Effector memory CD8-positive, alpha-beta T cell (primary cell): ENCODE measurements at regions not wholly inside any gene's neighbourhood (a gene's known extent, or its start where the extent isn't known, plus 50 kb on each side); places are given as distances from the start of the nearest gene placed in this dataset.
"Not testable (repeated sequence)": the region's sequence is repeated elsewhere in the genome, so short reads cannot be mapped to it uniquely, and the experiment has no call there.

Experiments used
- ATAC-seq: fragments of 150-1000 bp; cut with Tn5 transposase; replicated peaks from 2 replicates; pipeline ENCODE4 v1.10.0; 2021; ENCODE audit warnings: mild to moderate bottlenecking, moderate library complexity
- DNase-seq, 3 experiments: peaks; one replicate each; pipeline ENCODE4 v3.0.0; 2021
- H3K27ac Mint-ChIP-seq, 2 donors: one replicate each; pipeline ENCODE4 v1.8.0; 2022; ENCODE audit warnings: mild to moderate bottlenecking in 2 of 2, mixed read lengths in 2 of 2, moderate library complexity in 2 of 2
- H3K27me3 Mint-ChIP-seq, 2 donors: one replicate each; pipeline ENCODE4 v1.8.0; 2022; ENCODE audit warnings: mixed read lengths in 2 of 2
- H3K36me3 Mint-ChIP-seq: one replicate; pipeline ENCODE4 v1.8.0; 2022; ENCODE audit warnings: mild to moderate bottlenecking, moderate library complexity, mixed read lengths; ENCODE audit not compliant: insufficient read depth
- H3K4me1 Mint-ChIP-seq, 2 donors: one replicate each; pipeline ENCODE4 v1.8.0; 2022; ENCODE audit warnings: low read depth in 2 of 2, mixed read lengths in 2 of 2
- H3K4me3 Mint-ChIP-seq, 2 donors: one replicate each; pipeline ENCODE4 v1.8.0; 2022; ENCODE audit warnings: mild to moderate bottlenecking in 2 of 2, mixed read lengths in 2 of 2, moderate library complexity in 2 of 2
- H3K9me3 Mint-ChIP-seq, 2 donors: one replicate each; pipeline ENCODE4 v1.8.0; 2022; ENCODE audit warnings: mixed read lengths in 2 of 2

DNA sequence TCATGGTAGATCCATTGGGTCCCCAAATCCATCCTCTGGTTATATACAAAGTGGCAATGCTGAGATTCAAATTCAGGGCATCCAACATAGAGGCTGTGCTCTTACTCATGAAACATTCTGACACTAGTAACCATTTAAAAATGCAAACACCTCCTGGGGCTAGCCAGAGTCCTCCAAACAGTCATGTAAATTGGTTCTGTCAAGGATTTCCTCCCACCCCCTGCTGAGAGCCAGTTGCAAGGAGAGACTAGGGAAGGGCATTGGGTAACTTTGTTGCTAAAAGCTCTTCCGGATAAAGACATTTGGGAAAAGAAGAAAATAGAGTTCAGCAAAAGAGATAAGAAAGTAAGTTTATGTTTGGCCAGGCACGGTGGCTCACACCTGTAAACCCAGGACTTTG, 58.3 kb downstream of the ART5 start:
- not testable (repeated sequence) for H3K4me1 Mint-ChIP-seq, ATAC-seq, H3K4me3 Mint-ChIP-seq, DNase-seq, H3K9me3 Mint-ChIP-seq, H3K27ac Mint-ChIP-seq
- peaks cover 47 to 66% of the 10 kb centered on the region in 2 donors for H3K27me3 Mint-ChIP-seq
- H3K36me3 Mint-ChIP-seq, result peaks cover 11% of the 10 kb centered on the region

- H3K36me3 Mint-ChIP-seq, result peaks cover 11% of the 10 kb centered on the region
- ATAC-seq, DNase-seq, H3K4me1 Mint-ChIP-seq, H3K9me3 Mint-ChIP-seq: not testable (repeated sequence)
- peaks cover 41 to 66% of the 10 kb centered on the region in 2 donors for H3K27me3 Mint-ChIP-seq
- peak overlapping the region in 1 of 2 donors; percentile 56 for H3K27ac Mint-ChIP-seq
- H3K4me3 Mint-ChIP-seq, result peak overlapping the region; percentile 71
These were observed 60.4 kb downstream of the ART5 start for GRCh38 chr11:3581389-3581725.

DNA sequence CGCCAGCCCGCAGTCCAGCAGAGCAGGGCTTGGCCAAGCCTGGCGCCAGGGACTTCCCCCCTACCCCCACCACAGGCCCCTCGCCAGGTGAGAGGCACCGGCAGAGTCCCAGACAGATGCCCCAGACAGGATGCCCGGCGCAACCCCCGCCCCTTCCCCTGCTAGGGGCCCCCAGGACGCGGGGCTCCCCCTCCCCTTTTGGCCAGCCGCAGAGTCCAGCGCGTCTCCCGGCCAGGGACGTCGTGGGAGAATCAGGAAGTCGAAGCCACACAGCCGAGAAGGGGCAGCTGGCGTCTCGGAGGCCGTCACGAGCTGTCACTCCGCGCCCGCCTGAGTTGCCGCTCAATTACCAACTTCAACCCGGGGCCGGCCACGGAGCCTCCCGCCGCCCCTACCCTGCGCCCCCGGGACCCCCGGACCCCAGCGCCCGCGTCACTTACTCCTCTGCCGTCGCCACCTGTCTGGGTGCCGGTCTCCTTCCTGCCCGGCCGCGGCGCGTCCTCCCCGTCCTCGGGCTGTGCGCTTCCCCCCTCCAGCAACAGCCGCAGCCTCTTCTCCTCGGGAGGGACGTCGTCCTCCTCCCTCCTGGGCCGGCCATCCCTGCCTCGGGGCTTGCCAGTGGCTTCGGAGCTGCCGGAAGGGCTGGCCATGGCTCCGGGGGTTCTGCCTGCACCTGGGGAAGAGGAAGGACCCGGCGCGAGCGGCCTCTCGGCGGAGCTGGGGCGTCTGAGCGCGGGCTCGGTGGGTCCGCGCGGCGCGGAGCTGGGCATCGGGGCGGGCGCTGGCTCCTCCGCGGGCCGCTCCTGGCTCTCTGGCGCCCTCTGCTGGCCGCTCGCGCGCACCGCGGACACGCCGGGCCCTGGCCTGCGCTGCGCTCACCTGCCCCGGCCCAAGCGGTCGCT, 61.1 kb downstream of the ART5 start:
- H3K4me1 Mint-ChIP-seq, result not testable (repeated sequence)
- peaks cover 45 to 73% of the 10 kb centered on the region in 2 donors for H3K27me3 Mint-ChIP-seq
- peak overlapping the region; percentile 71 for H3K4me3 Mint-ChIP-seq

GRCh38 chr11:3579600-3580459, 62.0 kb downstream of the ART5 start:
- Mint-ChIP-seq H3K36me3 (peaks cover 11% of the 10 kb centered on the region), H3K27me3 (peaks cover 45 to 71% of the 10 kb centered on the region in 2 donors), H3K4me3 (peak overlapping the region; percentile 71)
- H3K27ac Mint-ChIP-seq, ATAC-seq, H3K4me1 Mint-ChIP-seq, DNase-seq, H3K9me3 Mint-ChIP-seq: not testable (repeated sequence)

More for the DNA sequence above, 61.1 kb downstream of the ART5 start:
- Mint-ChIP-seq H3K36me3 (peaks cover 11% of the 10 kb centered on the region), H3K27ac (peak overlapping the region in 1 of 2 donors; percentile 56)
- DNase-seq, result peak; percentile 50 to 71 (median 68)
- peak; percentile 32 for ATAC-seq
- H3K9me3 Mint-ChIP-seq, result not testable (repeated sequence)

GRCh38 chr11:3576066-3576604, 65.7 kb downstream of the ART5 start:
- not testable (repeated sequence) for H3K9me3 Mint-ChIP-seq, H3K36me3 Mint-ChIP-seq, H3K4me3 Mint-ChIP-seq, ATAC-seq, H3K27ac Mint-ChIP-seq, DNase-seq, H3K4me1 Mint-ChIP-seq
- H3K27me3 Mint-ChIP-seq, result peaks cover 26 to 53% of the 10 kb centered on the region in 2 donors

- not testable (repeated sequence) for DNase-seq, H3K4me1 Mint-ChIP-seq, H3K9me3 Mint-ChIP-seq, H3K4me3 Mint-ChIP-seq, ATAC-seq, H3K27ac Mint-ChIP-seq, H3K36me3 Mint-ChIP-seq
- H3K27me3 Mint-ChIP-seq, result peaks cover 18 to 36% of the 10 kb centered on the region in 2 donors
These were observed 68.7 kb downstream of the ART5 start for GRCh38 chr11:3572976-3573647.

- H3K27me3 Mint-ChIP-seq, result peaks cover 18 to 36% of the 10 kb centered on the region in 2 donors
- H3K9me3 Mint-ChIP-seq, H3K36me3 Mint-ChIP-seq, H3K4me3 Mint-ChIP-seq, H3K4me1 Mint-ChIP-seq, ATAC-seq, DNase-seq, H3K27ac Mint-ChIP-seq: not testable (repeated sequence)
These were observed 70.0 kb downstream of the ART5 start for GRCh38 chr11:3571752-3572151.

- not testable (repeated sequence) for H3K36me3 Mint-ChIP-seq, H3K27ac Mint-ChIP-seq, ATAC-seq, H3K4me1 Mint-ChIP-seq, H3K9me3 Mint-ChIP-seq, H3K4me3 Mint-ChIP-seq, DNase-seq
- peaks cover 12 to 30% of the 10 kb centered on the region in 2 donors for H3K27me3 Mint-ChIP-seq
These were observed 76.0 kb downstream of the ART5 start for GRCh38 chr11:3565838-3566237.

- H3K36me3 Mint-ChIP-seq, DNase-seq, H3K27ac Mint-ChIP-seq, H3K4me1 Mint-ChIP-seq, ATAC-seq, H3K4me3 Mint-ChIP-seq, H3K9me3 Mint-ChIP-seq: not testable (repeated sequence)
- H3K27me3 Mint-ChIP-seq, result peaks cover 12 to 24% of the 10 kb centered on the region in 2 donors
These were observed 77.4 kb downstream of the ART5 start for GRCh38 chr11:3564383-3564782.

- not testable (repeated sequence) for H3K9me3 Mint-ChIP-seq, H3K36me3 Mint-ChIP-seq, H3K27ac Mint-ChIP-seq, DNase-seq, H3K4me1 Mint-ChIP-seq, ATAC-seq
- peak overlapping the region in 1 of 2 donors; percentile 40 for H3K4me3 Mint-ChIP-seq
- H3K27me3 Mint-ChIP-seq, result peaks cover 23 to 25% of the 10 kb centered on the region in 2 donors
These were observed 87.2 kb downstream of the ART5 start for GRCh38 chr11:3554621-3555020.

DNA sequence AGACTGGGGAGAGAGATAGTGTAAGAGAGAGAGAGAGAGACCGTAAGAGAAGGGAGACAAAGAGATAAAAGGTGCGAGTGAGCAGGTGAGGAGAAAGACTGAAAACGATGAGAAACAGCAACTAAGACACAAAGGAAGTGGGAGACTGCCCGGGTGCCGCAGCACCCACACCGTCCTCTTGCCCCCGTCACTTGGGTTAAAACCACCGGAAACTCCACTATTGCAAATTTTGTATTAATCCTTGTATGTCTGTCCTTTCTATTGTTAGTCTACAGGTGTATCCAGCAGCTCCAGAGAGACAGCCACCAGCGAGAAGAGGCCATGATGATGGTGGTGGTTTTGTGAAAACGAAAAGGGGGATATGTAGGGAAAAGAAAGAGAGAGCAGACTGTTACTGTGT, 96.8 kb downstream of the ART5 start:
- not testable (repeated sequence) for H3K9me3 Mint-ChIP-seq, H3K4me1 Mint-ChIP-seq, ATAC-seq, H3K36me3 Mint-ChIP-seq
- H3K27me3 Mint-ChIP-seq, result peaks cover 35 to 44% of the 10 kb centered on the region in 2 donors
- H3K27ac Mint-ChIP-seq, result peak overlapping the region; percentile 0 to 77
- peak overlapping the region; percentile 17 to 56 for H3K4me3 Mint-ChIP-seq
- peak in 2 of 3 experiments; percentile 2 to 4 for DNase-seq

- Mint-ChIP-seq H3K9me3 (peaks cover 5 to 11% of the 10 kb centered on the region in 2 donors), H3K27me3 (peaks cover 32 to 56% of the 10 kb centered on the region in 2 donors)
- not testable (repeated sequence) for ATAC-seq, H3K4me1 Mint-ChIP-seq, H3K27ac Mint-ChIP-seq, H3K4me3 Mint-ChIP-seq, DNase-seq, H3K36me3 Mint-ChIP-seq
These were observed 103.6 kb downstream of the ART5 start for GRCh38 chr11:3538220-3538619.

DNA sequence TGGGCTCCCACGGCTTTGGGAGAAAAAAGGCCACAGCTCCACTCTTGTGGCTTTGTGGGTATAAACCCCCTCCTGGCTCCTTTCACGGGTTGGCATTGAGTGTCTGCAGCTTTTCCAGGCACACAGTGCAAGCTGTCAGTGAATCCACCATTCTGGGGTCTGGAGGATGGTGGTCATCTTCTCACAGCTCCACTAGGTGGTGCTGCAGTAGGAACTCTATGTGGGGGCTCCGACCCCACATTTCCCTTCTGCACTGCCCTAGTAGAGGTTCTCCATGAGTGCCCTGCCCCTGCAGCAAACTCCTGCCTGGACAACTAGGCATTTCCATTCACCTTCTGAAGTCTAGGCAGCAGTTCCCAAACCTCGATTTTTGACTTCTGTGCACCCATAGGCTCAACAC, 104.5 kb downstream of the ART5 start:
- H3K4me1 Mint-ChIP-seq, H3K4me3 Mint-ChIP-seq, ATAC-seq, H3K36me3 Mint-ChIP-seq, H3K27ac Mint-ChIP-seq, DNase-seq: not testable (repeated sequence)
- Mint-ChIP-seq H3K9me3 (peaks cover 5 to 11% of the 10 kb centered on the region in 2 donors), H3K27me3 (peaks cover 29 to 56% of the 10 kb centered on the region in 2 donors)
